ENCODE measurements at regions not wholly inside any gene's neighbourhood (a gene's known extent, or its start where the extent isn't known, plus 50 kb on each side); places are given as distances from the start of the nearest gene placed in this dataset.

DNA sequence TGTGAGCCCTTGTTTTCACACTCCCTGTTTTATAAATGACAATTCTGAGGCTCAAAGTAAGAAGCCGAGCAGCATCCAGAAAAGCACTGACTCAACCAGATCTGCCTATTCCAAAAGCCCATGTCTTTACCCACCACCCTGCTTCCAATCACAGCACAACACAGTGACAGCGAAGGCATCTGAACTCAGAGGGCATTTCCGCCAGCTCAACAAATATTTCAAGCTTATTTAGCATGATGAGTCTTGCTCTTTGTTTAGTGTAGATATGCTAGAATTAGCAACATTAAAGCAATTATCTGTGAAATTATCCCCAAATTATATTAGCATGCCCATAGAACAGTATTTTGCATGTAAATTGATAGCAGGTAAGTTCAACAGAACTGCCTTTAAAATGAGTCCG is 359.1 kb upstream of the RAB6C start:
- TF ChIP-seq, protein P1, sequence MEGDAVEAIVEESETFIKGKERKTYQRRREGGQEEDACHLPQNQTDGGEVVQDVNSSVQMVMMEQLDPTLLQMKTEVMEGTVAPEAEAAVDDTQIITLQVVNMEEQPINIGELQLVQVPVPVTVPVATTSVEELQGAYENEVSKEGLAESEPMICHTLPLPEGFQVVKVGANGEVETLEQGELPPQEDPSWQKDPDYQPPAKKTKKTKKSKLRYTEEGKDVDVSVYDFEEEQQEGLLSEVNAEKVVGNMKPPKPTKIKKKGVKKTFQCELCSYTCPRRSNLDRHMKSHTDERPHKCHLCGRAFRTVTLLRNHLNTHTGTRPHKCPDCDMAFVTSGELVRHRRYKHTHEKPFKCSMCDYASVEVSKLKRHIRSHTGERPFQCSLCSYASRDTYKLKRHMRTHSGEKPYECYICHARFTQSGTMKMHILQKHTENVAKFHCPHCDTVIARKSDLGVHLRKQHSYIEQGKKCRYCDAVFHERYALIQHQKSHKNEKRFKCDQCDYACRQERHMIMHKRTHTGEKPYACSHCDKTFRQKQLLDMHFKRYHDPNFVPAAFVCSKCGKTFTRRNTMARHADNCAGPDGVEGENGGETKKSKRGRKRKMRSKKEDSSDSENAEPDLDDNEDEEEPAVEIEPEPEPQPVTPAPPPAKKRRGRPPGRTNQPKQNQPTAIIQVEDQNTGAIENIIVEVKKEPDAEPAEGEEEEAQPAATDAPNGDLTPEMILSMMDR (IDR thresholded peaks at IDR 0.05), result no peak
- no peak for TF ChIP-seq POLR2A (IDR thresholded peaks at IDR 0.05)

Data from testis (tissue), 2 donors.